HFFc6 (cell line): ENCODE measurements at regions not wholly inside any gene's neighbourhood (a gene's known extent, or its start where the extent isn't known, plus 50 kb on each side); places are given as distances from the start of the nearest gene placed in this dataset.
"Not testable (repeated sequence)": the region's sequence is repeated elsewhere in the genome, so short reads cannot be mapped to it uniquely, and the experiment has no call there.

ENCODE experiments used
- DNase-seq: peaks from one replicate; pipeline ENCODE4 v3.0.0-alpha.2; 2018
- H3K27ac Mint-ChIP-seq: 2 replicates; pipeline ENCODE4 v1.8.0; 2020; ENCODE audit warnings: mild to moderate bottlenecking, mixed read lengths
- H3K27me3 Mint-ChIP-seq: 2 replicates; pipeline ENCODE4 v1.8.0; 2021; ENCODE audit warnings: mild to moderate bottlenecking, moderate library complexity, mixed read lengths; ENCODE audit not compliant: insufficient read depth
- H3K36me3 Mint-ChIP-seq: 2 replicates; pipeline ENCODE4 v1.8.0; 2021; ENCODE audit warnings: low read depth, mixed read lengths
- H3K4me1 Mint-ChIP-seq: 2 replicates; pipeline ENCODE4 v1.8.0; 2020; ENCODE audit warnings: low read depth, mixed read lengths
- H3K4me3 Mint-ChIP-seq: 2 replicates; pipeline ENCODE4 v1.8.0; 2020; ENCODE audit warnings: mild to moderate bottlenecking, moderate library complexity, mixed read lengths
- H3K9me3 Mint-ChIP-seq: 2 replicates; pipeline ENCODE4 v1.8.0; 2020; ENCODE audit warnings: mild to moderate bottlenecking, mixed read lengths
- TF ChIP-seq, protein P1 (sequence below): fragments of 200-600 bp; sonication (generic); IDR thresholded peaks from 2 replicates; pipeline ENCODE4 v1.5.0; 2021; ENCODE audit warnings: antibody characterized with exemption, mild to moderate bottlenecking

DNA sequence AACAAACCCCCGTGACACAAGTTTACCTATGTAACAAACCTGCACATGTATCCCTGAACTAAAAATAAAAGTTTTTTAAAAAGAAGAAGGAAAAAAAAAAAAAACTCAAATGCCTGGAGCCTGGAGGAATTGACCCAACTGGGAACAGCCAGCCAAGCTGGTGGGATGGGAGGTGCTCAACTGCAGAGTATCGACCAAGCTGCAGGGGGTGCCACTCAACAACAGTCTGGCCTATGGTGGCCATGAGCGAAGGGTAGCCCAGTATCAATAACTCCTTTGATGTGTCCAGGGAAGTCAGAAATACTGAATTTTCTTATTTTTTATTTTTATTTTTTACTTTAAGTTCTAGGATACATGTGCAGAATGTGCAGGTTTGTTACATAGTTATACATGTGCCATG is 310.3 kb upstream of the DLGAP1 start:
- Mint-ChIP-seq H3K36me3 (no peaks in the 10 kb centered on the region), H3K4me3 (no peak overlapping the region), H3K27ac (no peak overlapping the region), H3K27me3 (no peaks in the 10 kb centered on the region; the same call in 1 of the 2 replicates), H3K9me3 (peaks cover 53% of the 10 kb centered on the region), H3K4me1 (no peaks in the 10 kb centered on the region)
- DNase-seq = no peak
- TF ChIP-seq, protein P1, sequence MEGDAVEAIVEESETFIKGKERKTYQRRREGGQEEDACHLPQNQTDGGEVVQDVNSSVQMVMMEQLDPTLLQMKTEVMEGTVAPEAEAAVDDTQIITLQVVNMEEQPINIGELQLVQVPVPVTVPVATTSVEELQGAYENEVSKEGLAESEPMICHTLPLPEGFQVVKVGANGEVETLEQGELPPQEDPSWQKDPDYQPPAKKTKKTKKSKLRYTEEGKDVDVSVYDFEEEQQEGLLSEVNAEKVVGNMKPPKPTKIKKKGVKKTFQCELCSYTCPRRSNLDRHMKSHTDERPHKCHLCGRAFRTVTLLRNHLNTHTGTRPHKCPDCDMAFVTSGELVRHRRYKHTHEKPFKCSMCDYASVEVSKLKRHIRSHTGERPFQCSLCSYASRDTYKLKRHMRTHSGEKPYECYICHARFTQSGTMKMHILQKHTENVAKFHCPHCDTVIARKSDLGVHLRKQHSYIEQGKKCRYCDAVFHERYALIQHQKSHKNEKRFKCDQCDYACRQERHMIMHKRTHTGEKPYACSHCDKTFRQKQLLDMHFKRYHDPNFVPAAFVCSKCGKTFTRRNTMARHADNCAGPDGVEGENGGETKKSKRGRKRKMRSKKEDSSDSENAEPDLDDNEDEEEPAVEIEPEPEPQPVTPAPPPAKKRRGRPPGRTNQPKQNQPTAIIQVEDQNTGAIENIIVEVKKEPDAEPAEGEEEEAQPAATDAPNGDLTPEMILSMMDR = no peak

DNA sequence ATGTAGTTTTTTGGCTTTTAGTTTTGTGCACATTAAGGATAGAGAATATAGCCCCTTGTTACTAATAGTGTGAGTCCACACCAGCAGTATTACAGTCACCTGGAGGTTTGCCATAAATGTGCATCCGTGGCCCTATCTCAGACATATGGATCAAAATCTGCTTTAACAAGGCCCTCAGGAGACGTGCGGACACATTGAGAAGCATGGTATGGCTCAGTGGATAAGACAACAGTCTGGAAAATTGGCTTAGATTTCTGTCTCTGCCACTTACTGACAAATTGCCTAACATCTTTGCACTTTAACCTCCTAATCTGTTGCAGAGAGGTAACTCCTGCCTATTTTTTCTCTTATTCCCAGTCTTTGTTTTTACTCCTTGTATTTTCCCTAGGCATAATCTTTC is 307.2 kb upstream of the DLGAP1 start:
- Mint-ChIP-seq H3K27ac (no peak overlapping the region), H3K27me3 (no peaks in the 10 kb centered on the region; the same call in 1 of the 2 replicates), H3K36me3 (no peaks in the 10 kb centered on the region), H3K4me1 (no peaks in the 10 kb centered on the region), H3K4me3 (no peak overlapping the region), H3K9me3 (peaks cover 50% of the 10 kb centered on the region)
- no peak for DNase-seq
- TF ChIP-seq, protein P1 = no peak

DNA sequence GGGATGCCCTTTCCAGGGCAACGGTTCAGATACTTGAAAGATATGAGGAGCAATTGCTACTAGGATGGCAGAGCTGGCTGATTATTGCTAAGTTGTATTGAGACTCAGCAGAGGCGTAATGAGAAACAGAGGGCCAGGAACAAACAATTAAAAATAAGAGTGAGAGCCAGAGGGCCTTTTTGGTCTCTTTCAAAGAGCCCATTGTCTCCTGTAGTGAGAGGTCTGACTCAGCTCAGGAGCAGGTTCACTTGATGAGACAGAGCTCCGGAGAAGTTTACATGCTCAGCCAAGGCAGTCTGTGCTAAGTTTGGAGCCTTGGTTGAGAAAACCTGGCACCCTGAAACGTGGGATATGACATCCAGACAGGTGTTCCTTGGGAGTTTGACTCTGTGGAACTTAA is 303.9 kb upstream of the DLGAP1 start:
- no peaks in the 10 kb centered on the region; the same call in 1 of the 2 replicates for H3K27me3 Mint-ChIP-seq

DNA sequence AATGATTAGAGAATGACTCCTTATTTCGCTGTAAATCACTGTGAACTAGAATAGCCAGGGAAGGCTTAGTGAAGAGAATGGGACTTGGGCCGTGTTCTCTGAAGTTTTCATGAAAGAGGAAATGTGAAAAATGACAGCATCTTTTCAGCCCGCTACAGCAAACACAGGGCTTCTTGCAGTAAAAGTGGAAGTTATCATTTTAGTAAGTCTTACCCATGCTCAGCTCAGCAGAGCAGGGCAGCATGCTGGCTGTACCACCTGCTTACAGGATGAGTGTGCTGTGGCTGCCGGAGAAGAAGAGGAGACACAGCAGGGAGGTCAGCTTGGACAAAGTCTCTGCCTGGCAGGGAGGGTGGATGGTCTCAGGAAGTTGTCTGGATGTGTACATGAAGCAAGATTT is 300.7 kb upstream of the DLGAP1 start:
- TF ChIP-seq, protein P1 = no peak
- Mint-ChIP-seq H3K4me1 (no peaks in the 10 kb centered on the region), H3K9me3 (peaks cover 55% of the 10 kb centered on the region), H3K36me3 (no peaks in the 10 kb centered on the region), H3K4me3 (no peak overlapping the region), H3K27ac (no peak overlapping the region), H3K27me3 (no peaks in the 10 kb centered on the region; the same call in none of the 2 replicates)
- DNase-seq = no peak

More for the DNA sequence above, 303.9 kb upstream of the DLGAP1 start:
- TF ChIP-seq, protein P1 = no peak
- H3K27ac Mint-ChIP-seq = no peak overlapping the region
- H3K4me3 Mint-ChIP-seq = no peak overlapping the region
- no peak for DNase-seq
- H3K36me3 Mint-ChIP-seq = no peaks in the 10 kb centered on the region
- H3K4me1 Mint-ChIP-seq = no peaks in the 10 kb centered on the region
- peaks cover 46% of the 10 kb centered on the region for H3K9me3 Mint-ChIP-seq

DNA sequence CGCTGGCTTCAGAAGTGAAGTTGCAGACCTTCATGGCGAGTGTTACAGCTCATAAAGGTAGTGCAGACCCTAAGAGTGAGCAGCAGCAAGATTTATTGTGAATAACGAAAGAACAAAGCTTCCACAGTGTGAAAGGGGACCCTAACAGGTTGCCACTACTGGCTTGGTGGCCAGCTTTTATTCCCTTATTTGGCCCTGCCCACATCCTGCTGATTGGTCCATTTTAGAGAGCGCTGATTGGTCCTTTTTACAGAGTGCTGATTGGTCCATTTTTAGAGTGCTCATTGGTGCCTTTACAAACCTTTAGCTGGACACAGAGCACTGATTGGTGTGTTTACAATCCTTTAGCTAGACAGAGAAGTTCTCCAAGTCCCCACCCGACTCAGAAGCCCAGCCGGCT is 298.0 kb upstream of the DLGAP1 start:
- H3K27me3 Mint-ChIP-seq, DNase-seq, H3K27ac Mint-ChIP-seq, H3K4me1 Mint-ChIP-seq, H3K4me3 Mint-ChIP-seq, H3K36me3 Mint-ChIP-seq: not testable (repeated sequence)
- peaks cover 53% of the 10 kb centered on the region for H3K9me3 Mint-ChIP-seq

DNA sequence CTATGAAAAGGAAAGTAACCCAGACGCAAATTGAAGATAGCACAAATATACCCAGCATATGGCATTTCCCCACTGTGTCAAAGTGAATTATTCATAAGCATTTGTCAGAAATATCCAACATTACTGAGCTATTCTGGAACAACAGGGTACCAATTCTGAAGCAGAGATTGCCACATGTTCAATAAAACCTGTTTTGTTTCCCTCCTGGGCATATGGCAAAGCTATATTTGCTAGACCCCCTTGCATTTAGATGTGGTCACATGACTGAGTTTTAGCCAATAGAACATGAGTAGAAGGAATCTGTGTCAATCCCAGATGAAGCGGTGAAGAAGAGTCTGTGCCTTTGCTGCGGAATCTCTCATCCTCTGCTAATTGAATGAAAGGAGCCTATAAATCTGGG is 296.4 kb upstream of the DLGAP1 start:
- Mint-ChIP-seq H3K27me3 (no peaks in the 10 kb centered on the region; the same call in 1 of the 2 replicates), H3K4me3 (no peak overlapping the region), H3K4me1 (no peaks in the 10 kb centered on the region), H3K27ac (no peak overlapping the region), H3K9me3 (peaks cover 54% of the 10 kb centered on the region), H3K36me3 (no peaks in the 10 kb centered on the region)
- TF ChIP-seq, protein P1 = no peak
- no peak for DNase-seq
